GM21619 (cell line): ENCODE measurements at regions not wholly inside any gene's neighbourhood (a gene's known extent, or its start where the extent isn't known, plus 50 kb on each side); places are given as distances from the start of the nearest gene placed in this dataset.
"Not testable (repeated sequence)": the region's sequence is repeated elsewhere in the genome, so short reads cannot be mapped to it uniquely, and the experiment has no call there.

Experiments
- ATAC-seq: cut with Tn5 transposase; IDR thresholded peaks from one replicate; pipeline ENCODE4 v1.9.1; 2021; ENCODE audit not compliant: unreplicated experiment

- ATAC-seq: no peak
These were observed 958.3 kb upstream of the CDH9 start for GRCh38 chr5:27996665-27997064.

GRCh38 chr5:27995867-27996266, 957.5 kb upstream of the CDH9 start:
- no peak for ATAC-seq

GRCh38 chr5:27978322-27978721, 939.9 kb upstream of the CDH9 start:
- no peak for ATAC-seq

GRCh38 chr5:27969157-27969556, 930.8 kb upstream of the CDH9 start:
- ATAC-seq: no peak

- ATAC-seq: no peak
These were observed 924.8 kb upstream of the CDH9 start for GRCh38 chr5:27963050-27963783.

- no peak for ATAC-seq
These were observed 923.8 kb upstream of the CDH9 start for GRCh38 chr5:27962198-27962597.

GRCh38 chr5:27947088-27947487, 908.7 kb upstream of the CDH9 start:
- no peak for ATAC-seq

GRCh38 chr5:27944471-27944870, 906.1 kb upstream of the CDH9 start:
- no peak for ATAC-seq

GRCh38 chr5:27938989-27939388, 900.6 kb upstream of the CDH9 start:
- no peak for ATAC-seq

GRCh38 chr5:27928060-27928459, 889.7 kb upstream of the CDH9 start:
- no peak for ATAC-seq

- ATAC-seq: no peak
These were observed 872.8 kb upstream of the CDH9 start for GRCh38 chr5:27911216-27911615.

GRCh38 chr5:27908341-27908740, 870.0 kb upstream of the CDH9 start:
- no peak for ATAC-seq

- ATAC-seq: no peak
These were observed 868.7 kb upstream of the CDH9 start for GRCh38 chr5:27906931-27907601.

GRCh38 chr5:27906481-27906880, 868.1 kb upstream of the CDH9 start:
- no peak for ATAC-seq

- ATAC-seq: no peak
These were observed 862.4 kb upstream of the CDH9 start for GRCh38 chr5:27900761-27901160.

GRCh38 chr5:27876071-27876470, 837.7 kb upstream of the CDH9 start:
- no peak for ATAC-seq

- ATAC-seq: no peak
These were observed 836.8 kb upstream of the CDH9 start for GRCh38 chr5:27875148-27875547.

- ATAC-seq: no peak
These were observed 829.9 kb upstream of the CDH9 start for GRCh38 chr5:27868292-27868691.

- no peak for ATAC-seq
These were observed 817.1 kb upstream of the CDH9 start for GRCh38 chr5:27855491-27855890.

GRCh38 chr5:27854243-27854852, 816.0 kb upstream of the CDH9 start:
- ATAC-seq: no peak

GRCh38 chr5:27845248-27845647, 806.9 kb upstream of the CDH9 start:
- ATAC-seq: no peak

- not testable (repeated sequence) for ATAC-seq
These were observed 798.3 kb upstream of the CDH9 start for GRCh38 chr5:27836704-27837103.
